Left lung (tissue), 4 donors: ENCODE measurements at regions not wholly inside any gene's neighbourhood (a gene's known extent, or its start where the extent isn't known, plus 50 kb on each side); places are given as distances from the start of the nearest gene placed in this dataset.
"Not testable (repeated sequence)": the region's sequence is repeated elsewhere in the genome, so short reads cannot be mapped to it uniquely, and the experiment has no call there.

Source experiments
- ATAC-seq: fragments of 200-7000 bp; cut with Tn5 transposase; one replicate; pipeline ENCODE4 v1.9.1; 2020; ENCODE audit warnings: moderate library complexity
- DNase-seq, 4 donors: peaks; one replicate each; pipeline ENCODE4 v3.0.0-alpha.2; 2013 to 2020
- H3K27ac ChIP-seq, 2 donors: fragments of 200-600 bp; sonication (generic) in 1 of 2; one replicate each; pipeline versions ENCODE4 v1.5.0 to v1.8.0; 2020 to 2021
- H3K27me3 ChIP-seq, 2 donors: fragments of 200-600 bp; sonication (generic) in 1 of 2; one replicate each; pipeline versions ENCODE4 v1.5.0 to v1.8.0; 2020 to 2021
- H3K36me3 ChIP-seq, 2 donors: fragments of 200-600 bp; sonication (generic) in 1 of 2; one replicate each; pipeline versions ENCODE4 v1.5.0 to v1.8.0; 2020 to 2021
- H3K4me1 ChIP-seq, 2 donors: fragments of 200-600 bp; one replicate each; pipeline ENCODE4 v1.8.0; 2021
- H3K4me3 ChIP-seq, 2 donors: fragments of 200-600 bp; sonication (generic) in 1 of 2; one replicate each; pipeline versions ENCODE4 v1.5.0 to v1.8.0; 2020 to 2021; ENCODE audit warnings: mild to moderate bottlenecking in 1 of 2
- H3K9me3 ChIP-seq, 2 donors: fragments of 200-600 bp; sonication (generic) in 1 of 2; one replicate each; pipeline versions ENCODE4 v1.5.0 to v1.8.0; 2020 to 2021
- intact Hi-C, 2 donors: fragments of 100-400 bp; cut with DNase I; formaldehyde crosslinking; loops; one replicate each; pipeline versions ENCODE4 v1.11.2 to v1.14.2; 2022
- TF ChIP-seq, protein P1 (sequence below), 2 donors: fragments of 200-600 bp; sonication (generic) in 1 of 2; IDR thresholded peaks; one replicate each; pipeline versions ENCODE4 v1.5.0 to v1.8.0; 2021; ENCODE audit warnings: antibody characterized with exemption in 2 of 2
- donor health status: DM: no; HTN: yes; CAD: no.
- donor health status: DM: no; HTN: no; CAD: no.

DNA sequence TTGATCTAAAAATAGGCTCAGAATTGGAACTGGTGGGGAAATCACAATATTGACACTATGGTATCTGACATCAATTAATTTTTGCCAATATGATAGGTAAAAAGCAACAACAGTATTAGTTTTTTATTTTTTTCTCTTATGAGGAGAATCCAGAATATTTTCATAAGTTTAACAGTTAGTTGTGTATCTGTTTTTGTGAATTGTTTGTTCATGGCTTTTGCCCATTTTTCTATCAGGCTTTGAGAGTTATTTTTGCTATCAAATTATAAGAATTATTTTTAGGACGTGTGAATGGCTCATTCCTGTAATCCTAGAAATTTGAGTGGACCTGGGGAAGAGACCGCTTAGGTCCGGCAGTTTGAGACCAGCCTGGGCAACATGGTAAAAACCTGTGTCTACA is 608.6 kb upstream of the ADGRB3 start:
- H3K9me3 ChIP-seq: peaks cover 0 to 5% of the 10 kb centered on the region in 2 donors
- no peak overlapping the region for H3K27ac ChIP-seq
- H3K4me3 ChIP-seq: no peak overlapping the region
- intact Hi-C loops: no loop called here
- no peaks in the 10 kb centered on the region for H3K4me1 ChIP-seq
- no peaks in the 10 kb centered on the region for H3K36me3 ChIP-seq
- DNase-seq (no peak), ATAC-seq (no peak)
- TF ChIP-seq, protein P1, sequence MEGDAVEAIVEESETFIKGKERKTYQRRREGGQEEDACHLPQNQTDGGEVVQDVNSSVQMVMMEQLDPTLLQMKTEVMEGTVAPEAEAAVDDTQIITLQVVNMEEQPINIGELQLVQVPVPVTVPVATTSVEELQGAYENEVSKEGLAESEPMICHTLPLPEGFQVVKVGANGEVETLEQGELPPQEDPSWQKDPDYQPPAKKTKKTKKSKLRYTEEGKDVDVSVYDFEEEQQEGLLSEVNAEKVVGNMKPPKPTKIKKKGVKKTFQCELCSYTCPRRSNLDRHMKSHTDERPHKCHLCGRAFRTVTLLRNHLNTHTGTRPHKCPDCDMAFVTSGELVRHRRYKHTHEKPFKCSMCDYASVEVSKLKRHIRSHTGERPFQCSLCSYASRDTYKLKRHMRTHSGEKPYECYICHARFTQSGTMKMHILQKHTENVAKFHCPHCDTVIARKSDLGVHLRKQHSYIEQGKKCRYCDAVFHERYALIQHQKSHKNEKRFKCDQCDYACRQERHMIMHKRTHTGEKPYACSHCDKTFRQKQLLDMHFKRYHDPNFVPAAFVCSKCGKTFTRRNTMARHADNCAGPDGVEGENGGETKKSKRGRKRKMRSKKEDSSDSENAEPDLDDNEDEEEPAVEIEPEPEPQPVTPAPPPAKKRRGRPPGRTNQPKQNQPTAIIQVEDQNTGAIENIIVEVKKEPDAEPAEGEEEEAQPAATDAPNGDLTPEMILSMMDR (IDR thresholded peaks at IDR 0.05): no peak
- no peaks in the 10 kb centered on the region for H3K27me3 ChIP-seq

DNA sequence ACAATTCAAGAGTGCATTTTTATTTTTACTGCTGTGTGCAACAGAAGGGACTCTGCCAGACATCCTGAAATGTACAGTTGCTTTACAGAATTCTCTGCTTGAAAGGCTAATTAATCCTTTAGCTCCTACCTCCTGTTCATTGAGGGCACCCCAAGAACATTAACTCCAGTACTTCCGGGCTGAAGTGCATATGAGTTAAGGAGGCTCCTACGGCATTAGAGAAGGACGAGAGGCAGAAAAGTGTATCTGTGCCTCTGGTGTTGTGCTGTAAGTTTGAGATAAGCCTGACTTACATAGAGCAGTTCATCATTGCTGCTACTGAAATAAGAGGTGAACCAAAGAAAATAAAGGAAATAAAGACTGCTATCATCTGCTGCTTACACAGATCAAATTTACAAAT is 609.3 kb upstream of the ADGRB3 start:
- DNase-seq (no peak), ATAC-seq (no peak)
- intact Hi-C loops: no loop called here
- no peaks in the 10 kb centered on the region for H3K4me1 ChIP-seq
- peaks cover 0 to 5% of the 10 kb centered on the region in 2 donors for H3K9me3 ChIP-seq
- no peak overlapping the region for H3K27ac ChIP-seq
- TF ChIP-seq, protein P1 (IDR thresholded peaks at IDR 0.05): no peak
- H3K36me3 ChIP-seq: no peaks in the 10 kb centered on the region
- H3K4me3 ChIP-seq: no peak overlapping the region
- no peaks in the 10 kb centered on the region for H3K27me3 ChIP-seq

DNA sequence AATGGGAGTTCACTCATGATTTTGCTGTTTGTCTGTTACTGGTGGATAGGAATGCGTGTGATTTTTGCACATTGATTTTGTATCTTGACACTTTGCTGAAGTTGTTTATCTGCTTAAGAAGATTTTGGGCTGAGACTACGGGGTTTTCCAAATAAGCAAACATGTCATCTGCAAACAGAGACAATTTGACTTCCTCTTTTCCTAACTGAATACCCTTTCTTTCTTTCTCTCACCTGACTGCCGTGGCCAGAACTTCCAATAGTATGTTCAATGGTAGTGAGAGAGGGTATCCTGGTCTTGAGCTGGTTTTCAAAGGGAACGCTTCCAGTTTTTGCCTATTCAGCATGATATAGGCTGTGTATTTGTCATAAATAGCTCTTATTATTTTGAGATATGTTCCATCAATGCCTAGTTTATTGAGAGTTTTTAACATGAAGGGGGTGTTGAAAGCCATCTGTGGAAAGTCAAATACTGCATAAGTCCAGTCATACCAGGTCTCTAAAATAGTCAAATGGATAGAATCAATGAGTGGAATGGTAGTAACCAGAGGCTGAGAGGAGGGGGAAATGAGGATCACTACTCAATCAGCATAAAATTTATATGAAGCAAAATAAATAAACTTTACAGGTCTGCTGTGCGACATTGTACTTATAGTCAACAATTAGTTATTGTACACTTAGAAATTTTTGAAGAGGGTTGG is 610.4 kb upstream of the ADGRB3 start:
- Histone ChIP-seq H3K27me3 (no peaks in the 10 kb centered on the region), H3K4me3 (no peak overlapping the region), H3K9me3 (peaks cover 0 to 5% of the 10 kb centered on the region in 2 donors), H3K4me1 (no peaks in the 10 kb centered on the region), H3K36me3 (no peaks in the 10 kb centered on the region), H3K27ac (no peak overlapping the region)
- intact Hi-C loops: no loop called here
- ATAC-seq (no peak), DNase-seq (no peak)
- TF ChIP-seq, protein P1 (IDR thresholded peaks at IDR 0.05): no peak

DNA sequence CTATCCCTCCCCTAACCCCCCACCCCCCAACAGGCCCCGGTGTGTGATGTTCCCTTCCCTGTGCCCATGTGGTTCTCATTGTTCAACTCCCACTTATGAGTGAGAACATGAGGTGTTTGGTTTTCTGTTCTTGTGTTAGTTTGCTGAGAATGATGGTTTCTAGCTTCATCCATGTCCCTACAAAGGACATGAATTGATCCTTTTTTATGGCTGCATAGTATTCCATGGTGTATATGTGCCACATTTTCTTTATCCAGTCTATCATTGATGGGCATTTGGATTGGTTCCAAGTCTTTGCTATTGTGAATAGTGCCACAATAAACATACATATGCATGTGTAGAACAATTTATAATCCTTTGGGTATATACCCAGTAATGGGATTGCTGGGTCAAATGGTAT is 612.1 kb upstream of the ADGRB3 start:
- H3K27ac ChIP-seq, intact Hi-C loops, H3K27me3 ChIP-seq, H3K9me3 ChIP-seq, DNase-seq, H3K4me3 ChIP-seq, H3K4me1 ChIP-seq, ATAC-seq, H3K36me3 ChIP-seq: not testable (repeated sequence)

DNA sequence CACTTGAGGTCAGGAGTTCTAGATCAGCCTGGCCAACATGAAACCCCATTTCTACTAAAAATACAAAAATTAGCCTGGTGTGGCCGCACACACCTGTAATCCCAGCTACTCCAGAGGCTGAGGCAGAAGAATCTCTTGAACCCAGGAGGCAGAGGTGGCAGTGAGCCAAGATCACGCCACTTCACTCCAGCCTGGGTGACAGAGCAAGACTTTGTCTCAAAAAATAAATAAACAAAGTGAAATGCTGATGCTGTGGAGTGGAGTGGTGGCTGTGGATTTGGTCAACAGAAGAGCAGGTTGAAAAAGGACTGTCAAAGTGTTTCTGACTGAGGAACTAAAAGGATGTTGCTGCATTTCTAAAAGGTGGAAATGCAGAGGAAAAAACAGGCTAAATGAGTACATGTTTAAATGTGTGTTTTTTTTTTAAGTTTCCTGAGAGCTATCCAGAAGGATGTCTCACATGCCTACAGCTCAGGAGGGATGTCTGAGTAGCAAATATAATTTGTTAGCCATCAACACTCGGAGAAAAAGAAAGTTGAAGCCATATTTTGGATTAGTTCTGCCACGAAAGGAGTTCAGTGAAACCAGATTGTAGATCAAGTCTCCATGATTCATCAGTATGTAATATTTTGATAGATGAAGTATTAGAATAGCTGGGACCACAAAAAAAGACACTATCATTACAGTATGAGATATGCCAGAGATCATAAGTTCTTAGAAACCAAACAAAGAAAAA is 621.1 kb upstream of the ADGRB3 start:
- H3K36me3 ChIP-seq: no peaks in the 10 kb centered on the region
- H3K27me3 ChIP-seq: no peaks in the 10 kb centered on the region
- DNase-seq (no peak), ATAC-seq (no peak)
- no peak overlapping the region for H3K4me3 ChIP-seq
- H3K4me1 ChIP-seq: no peaks in the 10 kb centered on the region
- TF ChIP-seq, protein P1 (IDR thresholded peaks at IDR 0.05): no peak
- H3K9me3 ChIP-seq: peaks cover 0 to 3% of the 10 kb centered on the region in 2 donors
- H3K27ac ChIP-seq: no peak overlapping the region
- intact Hi-C loops: no loop called here
